ENCODE measurements at regions not wholly inside any gene's neighbourhood (a gene's known extent, or its start where the extent isn't known, plus 50 kb on each side); places are given as distances from the start of the nearest gene placed in this dataset.

GRCh38 chr2:221202431-221202830 lies 369.7 kb downstream of the EPHA4 start (continued):
- TF ChIP-seq ZNF444 (CRISPR knock-in tag; IDR thresholded peaks at IDR 0.05) (no peak), ZNF318 (IDR thresholded peaks at IDR 0.05; ENCODE audit: borderline replicate concordance in 1 of 2, low read depth in 1 of 2) (no peak)

- POLR2A ChIA-PET, result no interaction called here
- no peak for FAIRE-seq
- Histone ChIP-seq H3K9me1 (ENCODE audit: control insufficient read depth, insufficient read depth, low read length) (no peaks in the 10 kb centered on the region), H3K36me3 (ENCODE audit: control insufficient read depth, insufficient read depth, low read length) (no peaks in the 10 kb centered on the region), H3K9me3 (replicated peaks; ENCODE audit: control insufficient read depth, insufficient read depth, low read depth, low read length) (no peaks in the 10 kb centered on the region), H3K79me2 (ENCODE audit: control insufficient read depth, insufficient read depth, low read length) (no peaks in the 10 kb centered on the region), H3K4me2 (ENCODE audit: insufficient read depth, low read length) (no peak overlapping the region), H2AFZ (ENCODE audit: low read depth, low read length) (no peak overlapping the region), H3K4me3 (no peak overlapping the region), H3K27me3 (ENCODE audit: control insufficient read depth in 2 of 2, insufficient read depth in 2 of 2, low read length in 2 of 2) (no peaks in the 10 kb centered on the region), H4K20me1 (replicated peaks; ENCODE audit: control insufficient read depth, insufficient read depth, low read length) (no peaks in the 10 kb centered on the region), H3K9ac (ENCODE audit: insufficient read depth in 1 of 2, low read depth in 2 of 2, low read length in 2 of 2) (no peak overlapping the region), H3K27ac (ENCODE audit: extremely low read depth, low read depth, low read length) (no peak overlapping the region), H3K4me1 (replicated peaks in 1 of 2; ENCODE audit: control insufficient read depth in 2 of 2, insufficient read depth in 2 of 2, low read length in 2 of 2) (no peaks in the 10 kb centered on the region)
- no peak for TF ChIP-seq ZFX (CRISPR knock-in tag; IDR thresholded peaks at IDR 0.05)
- TF ChIP-seq ZFP30 (CRISPR knock-in tag; IDR thresholded peaks at IDR 0.05; ENCODE audit: borderline replicate concordance), result no peak
- no peak for TF ChIP-seq HNRNPUL1 (IDR thresholded peaks at IDR 0.05; ENCODE audit: low read length)
- no peak for TF ChIP-seq ID3 (CRISPR knock-in tag; IDR thresholded peaks at IDR 0.05)
- no peak for TF ChIP-seq ID3 (tag; IDR thresholded peaks at IDR 0.05)
- no peak for TF ChIP-seq SREBF1 (IDR thresholded peaks at IDR 0.05; ENCODE audit: borderline replicate concordance, low read depth, low read length)
- TF ChIP-seq ZNF395 (CRISPR knock-in tag; IDR thresholded peaks at IDR 0.05), result no peak
- TF ChIP-seq CBFA2T2 (conservative IDR thresholded peaks at IDR 0.05), result no peak
- 0% methylated on average over 2 of the region's 2 CpGs for WGBS (ENCODE audit: insufficient coverage, low coverage, missing lambda C conversion rate)
- intact Hi-C loops (cut with micrococcal nuclease) (no loop called here), in situ Hi-C loops (cut with MboI) (no loop called here)
- BruUV-seq (replicated peaks), result no TSS peak
- CTCF ChIA-PET (ENCODE audit: low intra/inter-chr PET ratio), result no interaction called here
- DNase-seq (ENCODE audit: extremely low read depth in 1 of 4, low spot score in 3 of 4), result no peak
- ATAC-seq, result no peak
Observed at GRCh38 chr2:221203125-221203524, 369.0 kb downstream of the EPHA4 start.

All from K562 (cell line).